ENCODE measurements at regions not wholly inside any gene's neighbourhood (a gene's known extent, or its start where the extent isn't known, plus 50 kb on each side); places are given as distances from the start of the nearest gene placed in this dataset.

GRCh38 chr4:138832563-138832962 lies 183.0 kb upstream of the NOCT start:
- no peak for DNase-seq (ENCODE audit: low read depth)
- TF ChIP-seq CTCF (IDR thresholded peaks at IDR 0.05; ENCODE audit: control insufficient read depth, insufficient read depth, low read depth, low read length, missing control alignments): no peak
- no peak overlapping the region for H3K4me3 ChIP-seq (ENCODE audit: control insufficient read depth, low read depth, low read length)

GRCh38 chr4:138831948-138832347 lies 183.6 kb upstream of the NOCT start:
- H3K4me3 ChIP-seq (ENCODE audit: control insufficient read depth, low read depth, low read length): no peak overlapping the region
- peak; percentile 13 for TF ChIP-seq CTCF (IDR thresholded peaks at IDR 0.05; ENCODE audit: control insufficient read depth, insufficient read depth, low read depth, low read length, missing control alignments)
- no peak for DNase-seq (ENCODE audit: low read depth)

- TF ChIP-seq CTCF (IDR thresholded peaks at IDR 0.05; ENCODE audit: control insufficient read depth, insufficient read depth, low read depth, low read length, missing control alignments): no peak
- no peak for DNase-seq (ENCODE audit: low read depth)
- no peak overlapping the region for H3K4me3 ChIP-seq (ENCODE audit: control insufficient read depth, low read depth, low read length)
Measured at GRCh38 chr4:138828926-138829325, 186.7 kb upstream of the NOCT start.

- no peak for TF ChIP-seq CTCF (IDR thresholded peaks at IDR 0.05; ENCODE audit: control insufficient read depth, insufficient read depth, low read depth, low read length, missing control alignments)
- no peak overlapping the region for H3K4me3 ChIP-seq (ENCODE audit: control insufficient read depth, low read depth, low read length)
Measured at GRCh38 chr4:138826754-138827153, 188.8 kb upstream of the NOCT start.

GRCh38 chr4:138826322-138826721 lies 189.3 kb upstream of the NOCT start:
- no peak for DNase-seq (ENCODE audit: low read depth)
- H3K4me3 ChIP-seq (ENCODE audit: control insufficient read depth, low read depth, low read length): no peak overlapping the region
- TF ChIP-seq CTCF (IDR thresholded peaks at IDR 0.05; ENCODE audit: control insufficient read depth, insufficient read depth, low read depth, low read length, missing control alignments): no peak

More at GRCh38 chr4:138826754-138827153, 188.8 kb upstream of the NOCT start:
- DNase-seq (ENCODE audit: low read depth): no peak

- TF ChIP-seq CTCF (IDR thresholded peaks at IDR 0.05; ENCODE audit: control insufficient read depth, insufficient read depth, low read depth, low read length, missing control alignments): no peak
- no peak overlapping the region for H3K4me3 ChIP-seq (ENCODE audit: control insufficient read depth, low read depth, low read length)
- DNase-seq (ENCODE audit: low read depth): no peak
Measured at GRCh38 chr4:138821331-138821730, 194.2 kb upstream of the NOCT start.

- no peak for DNase-seq (ENCODE audit: low read depth)
- TF ChIP-seq CTCF (IDR thresholded peaks at IDR 0.05; ENCODE audit: control insufficient read depth, insufficient read depth, low read depth, low read length, missing control alignments): no peak
- H3K4me3 ChIP-seq (ENCODE audit: control insufficient read depth, low read depth, low read length): no peak overlapping the region
Measured at GRCh38 chr4:138816875-138817274, 198.7 kb upstream of the NOCT start.

Measured in AG09309 (cell line).